Right atrium auricular region (tissue), 2 donors: ENCODE measurements at regions not wholly inside any gene's neighbourhood (a gene's known extent, or its start where the extent isn't known, plus 50 kb on each side); places are given as distances from the start of the nearest gene placed in this dataset.

Experiments used
- DNase-seq: peaks from one replicate; pipeline ENCODE4 v3.0.0-alpha.2; 2019; ENCODE audit warnings: low spot score
- H3K27ac ChIP-seq, 2 donors: fragments of 200-600 bp; sonication (generic); 1 replicate in 1 of 2; 2 replicates in 1 of 2; pipeline ENCODE4 v1.5.1; 2016 to 2019
- H3K27me3 ChIP-seq, 2 donors: fragments of 200-600 bp; sonication (generic); one replicate each; pipeline versions ENCODE4 v1.5.1 to v1.6.0; 2017 to 2019
- H3K36me3 ChIP-seq: fragments of 200-600 bp; sonication (generic); one replicate; pipeline ENCODE4 v1.5.1; 2016
- H3K4me1 ChIP-seq, 2 donors: fragments of 200-600 bp; sonication (generic); one replicate each; pipeline versions ENCODE4 v1.5.1 to v1.6.0; 2017 to 2019
- H3K4me3 ChIP-seq, 2 donors: fragments of 200-600 bp; sonication (generic); 1 replicate in 1 of 2; 2 replicates in 1 of 2; pipeline ENCODE4 v1.5.1; 2017 to 2019; ENCODE audit warnings: mild to moderate bottlenecking in 1 of 2, moderate library complexity in 1 of 2
- H3K9me3 ChIP-seq, 2 donors: fragments of 200-600 bp; sonication (generic); one replicate each; pipeline ENCODE4 v1.5.1; 2019
- CTCF ChIP-seq, 2 donors: fragments of 200-600 bp; sonication (generic); IDR thresholded peaks; one replicate each; pipeline ENCODE4 v1.5.1; 2019; ENCODE audit warnings: antibody characterized with exemption in 2 of 2

- TF ChIP-seq CTCF (IDR thresholded peaks at IDR 0.05): no peak
- H3K4me1 ChIP-seq: peaks cover 0 to 37% of the 10 kb centered on the region in 2 donors
- no peaks in the 10 kb centered on the region for H3K9me3 ChIP-seq
- no peak overlapping the region for H3K4me3 ChIP-seq
- no peak overlapping the region for H3K27ac ChIP-seq
- DNase-seq: no peak
- no peaks in the 10 kb centered on the region for H3K27me3 ChIP-seq
- H3K36me3 ChIP-seq: no peaks in the 10 kb centered on the region
Measured at GRCh38 chr2:64854773-64855237, 134.4 kb upstream of the SLC1A4 start.

GRCh38 chr2:64857581-64858471 is 131.4 kb upstream of the SLC1A4 start:
- DNase-seq: no peak
- Histone ChIP-seq H3K9me3 (no peaks in the 10 kb centered on the region), H3K4me1 (peaks cover 0 to 55% of the 10 kb centered on the region in 2 donors), H3K27ac (peak overlapping the region; percentile 95 to 96), H3K4me3 (peak overlapping the region in 1 of 2 donors; percentile 5), H3K27me3 (no peaks in the 10 kb centered on the region), H3K36me3 (no peaks in the 10 kb centered on the region)
- TF ChIP-seq CTCF (IDR thresholded peaks at IDR 0.05): no peak

GRCh38 chr2:64858541-64859311 is 130.5 kb upstream of the SLC1A4 start:
- H3K4me1 ChIP-seq: peaks cover 0 to 55% of the 10 kb centered on the region in 2 donors

GRCh38 chr2:64859312-64860212 is 129.6 kb upstream of the SLC1A4 start:
- Histone ChIP-seq H3K4me3 (peak overlapping the region; percentile 29 to 56), H3K27me3 (no peaks in the 10 kb centered on the region), H3K27ac (peak overlapping the region; percentile 95 to 96), H3K4me1 (peaks cover 0 to 60% of the 10 kb centered on the region in 2 donors), H3K36me3 (no peaks in the 10 kb centered on the region), H3K9me3 (no peaks in the 10 kb centered on the region)
- no peak for TF ChIP-seq CTCF (IDR thresholded peaks at IDR 0.05)
- peak; percentile 94 for DNase-seq

More at GRCh38 chr2:64858541-64859311, 130.5 kb upstream of the SLC1A4 start:
- DNase-seq: no peak
- Histone ChIP-seq H3K27ac (peak overlapping the region; percentile 95 to 96), H3K4me3 (peak overlapping the region in 1 of 2 donors; percentile 56), H3K9me3 (no peaks in the 10 kb centered on the region), H3K27me3 (no peaks in the 10 kb centered on the region), H3K36me3 (no peaks in the 10 kb centered on the region)
- no peak for TF ChIP-seq CTCF (IDR thresholded peaks at IDR 0.05)

- Histone ChIP-seq H3K27me3 (no peaks in the 10 kb centered on the region), H3K4me3 (peak overlapping the region in 1 of 2 donors; percentile 56), H3K27ac (peak overlapping the region; percentile 95 to 96), H3K4me1 (peaks cover 0 to 58% of the 10 kb centered on the region in 2 donors), H3K36me3 (no peaks in the 10 kb centered on the region), H3K9me3 (no peaks in the 10 kb centered on the region)
- DNase-seq: no peak
- no peak for TF ChIP-seq CTCF (IDR thresholded peaks at IDR 0.05)
Measured at GRCh38 chr2:64860276-64860885, 128.8 kb upstream of the SLC1A4 start.
